GM18951 (cell line): ENCODE measurements at regions not wholly inside any gene's neighbourhood (a gene's known extent, or its start where the extent isn't known, plus 50 kb on each side); places are given as distances from the start of the nearest gene placed in this dataset.

ENCODE experiments used
- POLR2A ChIP-seq: IDR thresholded peaks from 4 replicates; pipeline ENCODE4 v1.6.1; 2011; ENCODE audit warnings: mild to moderate bottlenecking; ENCODE audit not compliant: insufficient read length, insufficient read depth; ENCODE audit errors: extremely low read depth
- in situ Hi-C: fragments of 300-500 bp; cut with MboI; formaldehyde crosslinking; loops from one replicate; pipeline ENCODE4 v1.12.0; 2022; ENCODE audit warnings: low sequenced_read_pairs, mixed read lengths, inconsistent platforms; ENCODE audit not compliant: unreplicated experiment

DNA sequence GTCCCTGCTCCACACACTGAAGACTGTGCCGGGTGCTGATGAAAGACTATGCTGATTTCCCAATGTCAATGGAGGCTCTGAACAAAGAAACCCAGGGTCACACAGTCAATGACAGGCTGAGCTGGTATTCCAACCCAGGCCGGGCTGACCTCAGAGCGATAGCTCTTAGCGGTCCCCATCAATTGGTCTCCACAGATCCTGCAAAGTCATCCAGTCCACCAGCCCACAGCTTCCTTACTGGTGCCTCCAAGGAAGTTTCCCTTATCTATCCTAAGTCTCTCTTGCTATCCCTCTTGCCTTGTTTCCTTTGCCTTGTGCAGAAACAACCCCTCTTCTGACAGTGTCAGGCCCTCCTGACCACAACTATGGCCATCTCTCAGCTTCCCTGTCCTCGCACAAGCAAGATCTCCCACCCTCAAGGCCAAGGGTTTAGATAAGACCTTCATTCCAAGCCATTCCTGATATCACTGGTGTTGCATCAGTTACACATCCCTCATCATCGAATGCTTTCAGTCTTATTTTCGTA is 52.7 kb upstream of the KSR1 start:
- TF ChIP-seq POLR2A, result no peak
- in situ Hi-C loops, result no loop called here

DNA sequence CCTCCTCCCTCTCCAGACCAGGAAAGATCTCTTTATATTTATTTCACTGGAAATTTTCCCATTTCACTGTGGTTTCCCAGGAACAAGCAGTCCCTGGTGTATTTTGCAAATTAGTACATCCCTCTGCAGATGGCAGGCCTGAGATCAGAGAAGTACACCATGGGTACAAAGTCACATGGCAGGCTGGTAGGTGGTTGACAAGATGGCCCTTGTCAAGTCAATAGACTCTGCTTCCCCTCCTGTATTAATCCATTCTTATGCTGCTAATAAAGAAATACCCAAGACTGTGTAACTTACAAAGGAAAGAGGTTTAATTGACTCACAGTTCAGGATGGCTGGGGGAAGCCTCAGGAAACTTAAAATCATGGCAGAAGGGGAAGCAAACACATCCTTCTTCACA is 51.6 kb upstream of the KSR1 start:
- no peak for TF ChIP-seq POLR2A
- in situ Hi-C loops, result no loop called here
